ENCODE measurements at regions not wholly inside any gene's neighbourhood (a gene's known extent, or its start where the extent isn't known, plus 50 kb on each side); places are given as distances from the start of the nearest gene placed in this dataset.

GRCh38 chr6:22078288-22078687 is 218.5 kb downstream of the PRL start:
- H2AFZ ChIP-seq (ENCODE audit: low read length) = no peak overlapping the region
- H3K4me1 ChIP-seq (ENCODE audit: low read length) = no peaks in the 10 kb centered on the region
- no peak for DNase-seq
- H3K27me3 ChIP-seq (replicated peaks; ENCODE audit: insufficient read depth, low read length) = no peaks in the 10 kb centered on the region
- no peak for TF ChIP-seq EZH2 (optimal IDR thresholded peaks at IDR 0.05; ENCODE audit: low read depth, low read length)
- TF ChIP-seq CTCF (IDR thresholded peaks at IDR 0.05; ENCODE audit: low read length) = no peak
- no peak for TF ChIP-seq EZH2phosphoT487 (IDR thresholded peaks at IDR 0.05; ENCODE audit: low read length)
- no peaks in the 10 kb centered on the region for H3K9me3 ChIP-seq (replicated peaks; ENCODE audit: insufficient read depth, low read length)
- no peaks in the 10 kb centered on the region for H3K79me2 ChIP-seq (ENCODE audit: low read length)
- H3K27ac ChIP-seq (ENCODE audit: low read length) = no peak overlapping the region
- no peak overlapping the region for H3K9ac ChIP-seq (ENCODE audit: low read length)
- H4K20me1 ChIP-seq (ENCODE audit: insufficient read depth, low read length) = no peaks in the 10 kb centered on the region
- no peak overlapping the region for H3K4me3 ChIP-seq (ENCODE audit: low read length)
- no peaks in the 10 kb centered on the region for H3K9me2 ChIP-seq (replicated peaks; ENCODE audit: insufficient read depth, low read length)
- H3K4me2 ChIP-seq (ENCODE audit: low read depth, low read length) = no peak overlapping the region
- H3K36me3 ChIP-seq (replicated peaks; ENCODE audit: insufficient read depth, low read length) = no peaks in the 10 kb centered on the region
- H3F3A ChIP-seq (ENCODE audit: insufficient read depth, low read length) = no peaks in the 10 kb centered on the region

- TF ChIP-seq CTCF (IDR thresholded peaks at IDR 0.05; ENCODE audit: low read length) = no peak
- no peak for TF ChIP-seq EZH2phosphoT487 (IDR thresholded peaks at IDR 0.05; ENCODE audit: low read length)
- TF ChIP-seq EZH2 (optimal IDR thresholded peaks at IDR 0.05; ENCODE audit: low read depth, low read length) = no peak
- no peak for DNase-seq
- no peaks in the 10 kb centered on the region for H3K4me1 ChIP-seq (ENCODE audit: low read length)
- H3K36me3 ChIP-seq (replicated peaks; ENCODE audit: insufficient read depth, low read length) = no peaks in the 10 kb centered on the region
- H3F3A ChIP-seq (ENCODE audit: insufficient read depth, low read length) = no peaks in the 10 kb centered on the region
- H3K79me2 ChIP-seq (ENCODE audit: low read length) = no peaks in the 10 kb centered on the region
- no peak overlapping the region for H2AFZ ChIP-seq (ENCODE audit: low read length)
- no peak overlapping the region for H3K9ac ChIP-seq (ENCODE audit: low read length)
- no peaks in the 10 kb centered on the region for H3K9me3 ChIP-seq (replicated peaks; ENCODE audit: insufficient read depth, low read length)
- H3K27me3 ChIP-seq (replicated peaks; ENCODE audit: insufficient read depth, low read length) = no peaks in the 10 kb centered on the region
- H4K20me1 ChIP-seq (ENCODE audit: insufficient read depth, low read length) = no peaks in the 10 kb centered on the region
- H3K4me3 ChIP-seq (ENCODE audit: low read length) = no peak overlapping the region
- H3K9me2 ChIP-seq (replicated peaks; ENCODE audit: insufficient read depth, low read length) = no peaks in the 10 kb centered on the region
- H3K4me2 ChIP-seq (ENCODE audit: low read depth, low read length) = no peak overlapping the region
- H3K27ac ChIP-seq (ENCODE audit: low read length) = no peak overlapping the region
These were observed 217.9 kb downstream of the PRL start for GRCh38 chr6:22078802-22079545.

- Histone ChIP-seq H3K4me3 (ENCODE audit: low read length) (no peak overlapping the region), H3F3A (ENCODE audit: insufficient read depth, low read length) (no peaks in the 10 kb centered on the region), H3K9me3 (replicated peaks; ENCODE audit: insufficient read depth, low read length) (no peaks in the 10 kb centered on the region), H3K9me2 (replicated peaks; ENCODE audit: insufficient read depth, low read length) (no peaks in the 10 kb centered on the region), H2AFZ (ENCODE audit: low read length) (no peak overlapping the region), H3K79me2 (ENCODE audit: low read length) (no peaks in the 10 kb centered on the region), H3K36me3 (replicated peaks; ENCODE audit: insufficient read depth, low read length) (no peaks in the 10 kb centered on the region), H3K4me1 (ENCODE audit: low read length) (no peaks in the 10 kb centered on the region), H3K27ac (ENCODE audit: low read length) (no peak overlapping the region), H3K27me3 (replicated peaks; ENCODE audit: insufficient read depth, low read length) (no peaks in the 10 kb centered on the region), H4K20me1 (ENCODE audit: insufficient read depth, low read length) (no peaks in the 10 kb centered on the region), H3K4me2 (ENCODE audit: low read depth, low read length) (no peak overlapping the region), H3K9ac (ENCODE audit: low read length) (no peak overlapping the region)
- DNase-seq = no peak
- no peak for TF ChIP-seq CTCF (IDR thresholded peaks at IDR 0.05; ENCODE audit: low read length)
- no peak for TF ChIP-seq EZH2 (optimal IDR thresholded peaks at IDR 0.05; ENCODE audit: low read depth, low read length)
- no peak for TF ChIP-seq EZH2phosphoT487 (IDR thresholded peaks at IDR 0.05; ENCODE audit: low read length)
These were observed 217.1 kb downstream of the PRL start for GRCh38 chr6:22079783-22080182.

Data from MM.1S (cell line).